HG02981 (cell line): ENCODE measurements at regions not wholly inside any gene's neighbourhood (a gene's known extent, or its start where the extent isn't known, plus 50 kb on each side); places are given as distances from the start of the nearest gene placed in this dataset.

Source experiments
- ATAC-seq: cut with Tn5 transposase; IDR thresholded peaks from one replicate; pipeline ENCODE4 v1.9.1; 2021; ENCODE audit warnings: mild to moderate bottlenecking, moderate library complexity; ENCODE audit not compliant: unreplicated experiment

DNA sequence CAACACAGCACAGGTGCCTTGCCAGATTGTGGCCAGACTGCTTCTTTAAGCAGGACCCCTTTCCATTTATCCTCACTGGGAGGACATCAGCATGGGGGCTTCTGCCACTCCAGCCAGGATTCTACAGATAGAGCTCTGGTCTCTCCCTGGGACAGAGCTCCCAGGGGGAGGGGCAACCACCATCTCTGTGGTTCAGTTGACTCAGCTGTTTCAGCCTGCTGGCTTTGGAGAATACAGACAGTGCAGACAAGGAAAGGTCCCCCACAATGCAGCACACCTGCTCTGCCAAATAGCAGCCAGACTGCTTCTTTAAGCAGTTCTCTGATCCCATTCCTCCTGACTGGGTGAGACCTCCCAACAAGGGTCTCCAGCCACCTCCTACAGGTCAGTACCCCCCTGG lies 132.8 kb downstream of the OR2K2 start:
- no peak for ATAC-seq

DNA sequence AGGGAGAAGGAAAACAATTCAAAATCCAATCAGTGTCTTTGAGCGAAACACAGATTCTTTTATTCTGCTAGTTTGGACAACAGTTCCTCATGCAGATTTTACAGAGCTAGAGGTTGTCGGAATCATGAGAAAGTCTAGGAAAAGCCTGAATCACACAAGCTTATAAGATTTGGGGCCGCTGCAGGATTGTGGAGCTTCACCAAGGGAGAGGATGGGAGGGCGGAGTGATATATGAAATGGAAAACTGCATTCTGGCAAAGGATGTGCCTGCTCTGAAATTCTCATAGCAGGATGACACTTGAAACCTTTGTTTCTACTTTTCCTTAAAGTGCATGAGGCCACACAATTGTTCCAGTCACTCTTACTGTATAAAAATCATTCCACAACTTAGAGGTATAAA lies 134.3 kb downstream of the OR2K2 start:
- no peak for ATAC-seq

DNA sequence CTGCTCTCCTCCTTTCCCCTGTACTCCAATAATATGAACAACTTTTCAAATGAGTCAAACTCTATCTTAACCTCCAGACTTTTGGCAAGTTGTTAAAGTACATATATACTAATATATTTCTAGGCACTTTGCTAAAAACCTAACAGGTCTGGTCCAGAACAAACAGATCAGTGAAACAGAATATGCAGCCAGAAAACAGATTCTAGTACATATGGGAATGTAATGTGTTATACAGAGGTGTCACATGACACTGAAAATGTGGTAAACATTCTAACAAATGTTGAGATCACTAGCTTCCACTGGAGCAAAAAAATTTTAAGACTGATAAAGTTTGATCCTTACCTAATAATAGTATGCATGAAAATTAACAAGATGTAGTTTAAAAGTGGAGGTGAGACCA lies 136.9 kb downstream of the OR2K2 start:
- no peak for ATAC-seq

DNA sequence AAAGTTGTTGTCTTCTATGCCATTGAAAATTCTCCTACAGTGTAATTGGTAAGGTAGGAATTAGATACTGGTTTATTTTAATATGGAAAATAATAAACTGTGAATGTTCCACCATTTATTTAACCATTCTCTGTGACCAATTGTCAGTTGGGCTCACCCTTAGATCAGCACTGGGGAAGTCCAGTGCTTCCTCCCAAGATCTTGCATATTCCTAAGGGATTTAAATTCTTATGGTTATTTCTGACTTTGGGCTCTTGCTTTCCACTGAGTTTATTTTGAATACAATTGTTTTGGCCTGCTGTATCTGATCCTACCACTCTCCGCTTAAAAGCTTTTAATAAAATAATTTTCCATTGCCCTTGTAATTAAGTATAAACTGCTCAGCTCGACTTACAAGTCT lies 137.4 kb downstream of the OR2K2 start:
- no peak for ATAC-seq

DNA sequence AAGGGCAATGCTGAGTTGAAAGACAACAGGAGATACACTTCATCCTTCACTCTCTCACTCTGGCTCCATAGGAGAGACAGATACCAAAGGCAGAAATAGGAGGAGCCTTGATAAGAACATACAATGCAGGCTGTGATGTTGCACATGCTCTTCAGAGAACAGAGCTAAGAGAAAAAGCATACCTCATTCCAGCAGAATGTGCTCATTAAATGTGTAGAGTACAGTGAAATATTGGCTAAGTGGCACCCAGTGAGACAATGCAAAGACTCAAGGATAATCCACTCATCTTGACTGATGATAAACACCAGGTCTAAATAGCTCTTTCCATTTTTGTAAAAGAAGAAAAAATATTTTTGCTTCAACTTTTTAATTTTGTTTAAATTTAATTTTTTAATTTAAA lies 139.7 kb downstream of the OR2K2 start:
- ATAC-seq: no peak

DNA sequence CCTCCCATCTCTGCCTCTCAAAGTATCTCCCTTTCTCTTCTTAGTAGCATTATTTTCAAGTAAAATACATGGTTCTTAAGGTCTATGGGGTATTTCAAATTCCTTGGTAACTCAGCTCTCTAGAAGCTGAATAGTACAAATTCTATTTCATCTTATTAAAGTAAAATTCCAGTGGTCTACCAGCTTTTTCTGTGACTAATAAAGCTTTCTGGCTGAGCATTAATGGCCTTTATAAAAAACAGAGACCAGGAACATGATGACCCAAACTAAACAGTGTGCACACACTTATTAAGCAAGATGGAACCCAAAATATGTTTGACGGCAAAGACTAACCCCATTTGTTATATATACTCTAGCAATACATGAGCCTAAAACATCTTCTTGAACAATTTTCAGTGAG lies 142.6 kb downstream of the OR2K2 start:
- ATAC-seq: no peak

DNA sequence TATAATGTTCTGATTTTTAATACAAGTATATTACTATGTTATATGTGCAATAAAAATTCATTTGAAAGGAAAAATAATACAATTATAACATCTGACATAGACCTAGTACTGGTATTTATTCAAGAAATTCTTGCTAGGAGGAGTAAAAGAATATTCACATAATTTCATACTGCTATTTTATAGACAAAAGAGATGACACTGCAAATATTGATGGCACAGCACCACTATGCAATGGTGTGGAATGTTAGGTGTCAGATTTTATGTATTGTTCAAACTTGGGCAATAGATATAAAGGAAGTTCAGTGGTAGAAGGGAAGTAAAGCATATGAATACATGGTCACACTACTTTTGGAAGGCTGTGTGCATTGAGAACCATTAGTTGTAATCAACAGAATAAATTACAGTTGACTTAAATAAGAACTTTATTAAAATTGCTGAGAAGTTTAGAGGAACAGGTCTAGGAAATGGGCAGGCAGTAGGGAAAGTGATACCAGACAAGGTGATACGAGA lies 143.9 kb downstream of the OR2K2 start:
- ATAC-seq: no peak

DNA sequence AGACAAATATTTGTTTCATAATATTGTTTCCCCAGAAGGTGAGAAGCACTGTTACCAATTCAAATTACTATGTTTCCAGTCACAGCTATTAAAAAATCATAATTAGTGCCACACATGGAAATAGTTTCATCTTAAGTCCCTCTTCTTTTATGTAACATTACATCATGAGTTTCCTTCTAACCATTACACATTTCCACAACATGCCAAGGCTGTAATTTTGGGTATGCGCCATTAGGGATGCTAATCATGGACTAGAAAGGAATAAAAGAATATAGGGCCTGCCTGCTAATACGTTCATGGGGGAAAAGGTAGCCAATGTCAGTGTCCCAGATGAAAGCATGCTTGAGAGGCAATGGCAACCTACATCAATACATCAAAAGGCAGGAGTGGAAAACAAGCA lies 142.5 kb upstream of the LPAR1 start:
- no peak for ATAC-seq

DNA sequence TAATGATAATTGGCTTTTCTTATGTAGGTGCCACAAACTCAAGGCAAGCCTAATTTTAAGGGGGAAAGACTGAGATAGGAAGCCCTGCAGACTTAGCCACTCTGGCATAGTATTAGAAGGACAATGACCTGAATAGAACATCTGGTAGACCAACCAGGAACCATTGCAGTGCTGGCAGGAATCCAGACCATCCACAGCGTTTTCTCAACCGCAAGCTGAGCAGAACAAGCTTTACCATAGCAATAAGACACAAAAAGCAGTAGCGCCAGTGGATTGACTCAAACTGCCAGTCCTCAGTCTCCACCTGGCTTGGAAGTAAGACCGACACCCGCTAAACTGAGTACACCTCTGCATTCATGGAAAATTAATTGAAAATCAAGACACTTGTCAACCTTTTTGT lies 141.3 kb upstream of the LPAR1 start:
- peak; percentile 56 for ATAC-seq

DNA sequence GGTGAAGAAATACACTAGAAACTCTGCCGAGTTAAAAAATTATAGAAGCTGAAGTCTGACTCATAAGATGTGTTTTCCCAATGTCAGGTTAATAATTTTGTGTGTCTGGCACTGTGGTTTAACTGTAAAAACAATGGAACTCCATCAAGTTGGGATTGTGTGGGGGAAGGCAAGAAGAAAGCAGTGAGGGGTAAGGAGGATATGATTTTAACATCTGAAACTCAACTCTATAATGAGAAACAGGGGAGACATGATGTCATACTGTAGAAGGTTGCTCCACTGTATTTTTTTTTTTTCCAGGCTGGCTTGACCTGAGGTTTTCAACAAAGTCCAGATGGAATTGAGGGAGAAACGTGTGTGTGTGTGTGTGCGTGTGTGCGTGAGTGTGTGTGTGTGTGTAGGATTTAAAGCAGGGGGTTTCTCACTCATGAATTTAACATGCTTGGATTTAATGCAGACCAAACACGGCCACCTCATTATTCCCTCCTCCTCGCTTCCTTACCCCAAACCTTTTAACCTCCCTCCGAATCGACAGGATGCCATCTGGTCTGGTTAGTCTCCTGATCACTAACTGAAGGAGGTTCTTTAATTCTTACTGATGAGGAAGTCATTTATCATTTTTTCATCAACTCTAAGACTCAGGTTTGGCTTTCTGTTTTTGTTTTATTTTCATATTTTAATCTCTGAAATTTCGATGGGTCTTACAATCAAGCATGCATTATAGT lies 140.2 kb upstream of the LPAR1 start:
- no peak for ATAC-seq

DNA sequence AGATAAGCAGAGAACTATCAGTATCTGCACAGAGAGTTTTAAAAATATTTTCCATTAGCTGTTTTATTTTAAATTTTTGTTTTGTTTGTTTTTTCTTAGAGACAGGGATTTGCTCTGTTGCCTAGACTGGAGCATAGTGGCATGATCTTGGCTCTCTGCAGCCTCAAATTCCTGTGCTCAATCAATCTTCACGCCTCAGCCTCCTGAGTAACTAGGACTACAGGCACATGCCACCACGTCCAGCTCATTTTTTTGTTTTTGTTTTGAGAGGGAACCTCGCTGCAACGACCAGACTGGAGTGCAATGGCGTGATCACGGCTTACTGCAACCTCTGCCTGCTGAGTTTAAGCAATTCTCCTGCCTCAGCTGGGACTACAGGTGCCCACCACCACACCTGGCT lies 138.2 kb upstream of the LPAR1 start:
- ATAC-seq: no peak

DNA sequence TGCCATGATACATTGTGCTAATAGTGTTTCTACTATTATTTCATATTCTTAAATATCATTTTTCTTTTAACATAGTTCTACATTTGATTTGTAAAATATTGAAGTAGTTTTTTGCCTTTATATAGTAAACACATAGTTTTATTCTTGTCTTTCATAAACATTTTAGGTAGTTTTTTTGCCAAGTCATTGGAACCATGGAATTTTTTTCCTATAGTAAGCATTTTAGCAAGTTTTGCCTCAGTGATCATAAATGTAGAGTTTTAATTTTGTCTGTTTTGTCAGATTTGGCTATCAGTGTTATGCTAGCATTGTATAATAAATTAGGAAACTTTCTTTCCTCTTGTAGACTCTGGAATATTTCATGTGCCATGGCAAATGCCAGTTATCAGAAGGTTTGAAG lies 137.1 kb upstream of the LPAR1 start:
- no peak for ATAC-seq

DNA sequence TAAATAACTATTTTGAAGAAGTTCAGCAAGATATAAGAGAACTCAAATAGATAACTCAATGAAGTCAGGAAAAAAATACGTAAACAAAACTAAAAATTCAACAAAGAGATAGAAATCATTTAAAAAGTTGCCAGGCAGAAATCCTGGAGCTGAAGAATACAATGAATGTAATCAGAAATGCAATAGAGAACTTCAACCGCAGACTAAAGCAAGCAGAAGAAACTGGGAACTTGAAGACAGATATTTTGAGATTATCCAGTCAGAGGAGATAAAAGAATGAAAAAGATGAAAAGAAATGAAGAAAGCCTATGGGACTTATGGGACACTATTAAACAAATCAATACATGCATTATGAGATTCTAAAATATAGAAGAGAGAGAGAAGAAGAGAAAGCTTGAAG lies 129.1 kb upstream of the LPAR1 start:
- ATAC-seq: no peak

DNA sequence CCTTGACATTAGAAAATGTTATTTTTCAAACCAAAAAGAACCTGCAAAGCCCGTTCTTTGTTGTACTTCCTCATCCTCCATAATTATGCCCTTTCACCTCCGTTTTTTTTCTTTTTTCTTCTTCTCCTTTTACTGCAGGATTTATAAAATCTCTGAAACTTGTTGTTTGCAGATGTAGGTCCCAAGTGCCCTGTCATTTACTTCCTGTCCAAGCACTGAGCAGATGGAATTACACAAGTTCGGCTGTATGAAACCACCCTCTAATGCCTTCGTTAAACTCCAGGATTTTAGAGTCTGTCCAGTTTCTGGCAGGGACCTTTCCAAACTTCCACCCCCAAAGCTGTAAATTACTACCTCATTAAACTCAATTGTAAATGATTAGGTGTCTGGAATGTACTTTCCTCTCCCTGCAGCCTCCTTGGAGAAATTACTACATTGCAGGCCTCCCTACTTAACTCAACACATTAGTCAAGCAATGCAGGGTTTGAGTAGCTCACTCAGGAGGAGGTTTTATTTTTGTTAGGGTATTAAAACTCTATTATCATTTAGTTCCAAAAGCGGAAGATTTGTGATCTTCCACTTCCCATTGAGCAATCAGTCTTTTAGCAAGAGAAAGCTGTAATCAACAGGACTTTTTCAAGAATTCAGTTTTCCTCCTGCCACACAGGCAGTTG lies 125.6 kb upstream of the LPAR1 start:
- no peak for ATAC-seq

DNA sequence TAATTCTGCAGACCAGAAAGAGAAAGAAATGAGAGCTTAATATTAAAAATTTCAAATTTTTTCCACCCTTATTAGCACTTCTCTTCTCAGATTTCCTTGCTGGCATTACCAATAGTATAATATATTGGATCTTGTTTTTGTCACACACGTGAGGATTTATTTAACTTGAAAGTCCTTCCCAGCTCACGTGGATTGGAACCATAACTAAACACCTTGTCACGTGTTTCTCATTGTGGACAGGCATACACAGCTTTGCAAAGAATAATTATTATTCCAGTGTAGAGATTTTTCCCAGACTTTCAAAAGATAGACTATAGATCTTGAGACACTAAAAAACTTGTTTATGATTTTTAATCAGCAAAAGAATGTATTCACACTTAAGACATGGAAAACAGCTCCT lies 123.8 kb upstream of the LPAR1 start:
- ATAC-seq: no peak

DNA sequence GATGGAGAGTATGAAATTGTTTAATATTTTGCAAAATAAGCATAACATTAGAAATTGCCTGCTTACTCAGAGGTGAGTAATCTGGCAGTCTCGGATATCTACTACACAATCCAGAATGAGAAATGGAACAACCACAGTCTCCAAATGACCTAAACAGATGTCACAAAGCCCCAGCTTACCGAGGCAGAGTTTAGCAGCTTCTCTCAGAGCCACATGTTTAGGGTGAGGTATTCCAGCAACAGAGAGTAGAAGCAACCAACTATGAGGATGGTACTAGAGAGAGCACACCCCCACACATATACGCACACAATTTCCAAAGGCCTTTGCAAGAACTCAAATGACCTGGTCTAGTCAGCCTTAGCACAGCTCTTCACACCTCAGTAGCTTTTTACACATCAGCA lies 122.7 kb upstream of the LPAR1 start:
- no peak for ATAC-seq

DNA sequence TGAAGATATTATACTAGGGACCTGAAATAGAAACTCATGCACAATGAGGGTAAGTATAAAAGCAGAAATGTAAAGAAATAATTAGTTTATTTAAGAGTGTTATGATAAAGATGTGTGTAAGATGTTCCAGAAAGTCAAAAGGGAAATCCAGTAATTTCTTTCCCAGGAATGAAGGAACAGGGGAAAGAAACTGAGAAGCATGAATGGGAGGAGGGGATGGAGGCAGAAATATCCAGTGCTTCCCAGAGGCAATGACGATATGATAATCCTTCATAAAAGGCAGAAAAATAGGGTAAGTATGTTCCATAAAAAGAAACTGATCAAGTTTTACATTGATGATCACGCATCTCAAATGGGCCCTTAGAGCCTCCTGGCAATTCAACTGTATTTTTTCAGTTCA lies 120.7 kb upstream of the LPAR1 start:
- no peak for ATAC-seq

DNA sequence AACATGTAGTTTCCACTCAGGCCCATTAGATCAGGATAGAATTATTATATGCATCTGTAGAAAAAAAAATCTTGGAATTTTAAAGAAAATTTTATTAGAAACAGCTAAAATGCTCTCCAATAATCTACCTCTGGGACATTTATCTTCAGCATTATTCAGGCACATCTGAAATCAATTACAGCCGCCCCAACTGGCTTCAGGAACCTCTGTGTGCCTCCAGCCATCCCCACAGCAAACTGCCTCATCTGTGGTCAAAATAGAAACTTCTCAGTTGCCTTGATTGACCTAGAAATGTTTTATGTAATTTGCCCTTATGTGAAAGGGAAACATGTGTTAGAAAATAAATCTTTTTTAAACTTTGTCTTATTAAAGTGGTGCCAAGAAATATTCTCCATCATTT lies 120.1 kb upstream of the LPAR1 start:
- no peak for ATAC-seq

DNA sequence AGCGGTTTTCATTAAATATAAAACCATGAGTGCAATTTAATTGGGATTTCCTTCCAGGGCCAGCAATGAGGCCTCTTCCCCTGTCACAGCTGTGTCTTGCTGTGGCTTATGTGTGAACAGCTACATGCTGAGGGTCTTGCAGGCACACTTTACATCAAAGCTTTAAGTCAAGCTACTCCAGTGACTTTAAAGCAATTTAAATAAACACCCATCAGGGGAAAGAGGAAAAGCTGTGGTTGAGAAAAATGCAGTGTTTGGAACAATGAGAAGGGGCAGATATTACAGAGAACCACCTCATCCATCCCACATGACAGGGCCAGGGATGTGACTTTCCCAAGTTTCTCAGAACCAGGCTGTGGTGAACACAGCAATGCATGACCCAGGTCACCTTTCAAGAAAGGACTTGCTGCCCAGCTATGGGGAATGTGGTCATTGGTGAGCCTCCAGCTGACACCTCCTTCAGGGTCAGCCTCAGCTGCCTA lies 115.9 kb upstream of the LPAR1 start:
- no peak for ATAC-seq

DNA sequence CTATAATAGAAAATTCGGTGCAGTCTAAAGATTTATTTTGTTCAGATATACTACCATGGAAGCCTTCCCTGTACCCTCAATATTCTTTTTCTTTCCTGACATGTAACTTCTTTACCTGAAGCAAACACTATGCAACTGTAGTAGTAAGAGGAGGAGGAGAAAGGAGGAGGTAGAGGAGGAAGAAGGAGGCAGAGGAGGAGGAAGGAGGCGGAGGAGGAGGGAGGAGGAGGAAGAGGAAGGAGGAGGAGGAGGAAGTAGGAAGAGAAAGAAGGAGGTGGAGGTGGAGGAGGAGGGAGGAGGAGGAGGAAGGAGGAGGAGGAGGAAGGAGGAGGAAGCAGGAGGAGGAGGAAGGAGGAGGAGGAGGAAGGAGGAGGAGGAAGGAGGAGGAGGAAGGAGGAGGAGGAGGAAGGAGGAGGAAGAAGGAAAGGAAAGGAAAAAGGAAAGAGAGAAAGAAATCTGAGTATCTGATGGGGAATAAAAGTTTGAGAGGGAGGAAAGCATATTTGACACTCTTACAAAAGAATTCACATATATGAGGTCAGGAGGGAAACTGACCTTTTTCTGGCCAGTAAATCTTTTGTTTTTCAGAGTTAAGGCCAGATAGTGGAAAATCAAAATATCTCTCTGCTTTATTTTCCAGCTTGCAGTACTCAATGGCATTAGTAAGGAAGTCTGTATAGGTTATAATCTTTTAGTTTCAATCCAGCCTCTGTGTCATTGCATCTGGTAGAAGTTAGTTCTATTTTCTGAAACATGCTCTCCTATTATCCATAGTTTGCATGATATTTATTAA lies 114.5 kb upstream of the LPAR1 start:
- ATAC-seq: no peak

DNA sequence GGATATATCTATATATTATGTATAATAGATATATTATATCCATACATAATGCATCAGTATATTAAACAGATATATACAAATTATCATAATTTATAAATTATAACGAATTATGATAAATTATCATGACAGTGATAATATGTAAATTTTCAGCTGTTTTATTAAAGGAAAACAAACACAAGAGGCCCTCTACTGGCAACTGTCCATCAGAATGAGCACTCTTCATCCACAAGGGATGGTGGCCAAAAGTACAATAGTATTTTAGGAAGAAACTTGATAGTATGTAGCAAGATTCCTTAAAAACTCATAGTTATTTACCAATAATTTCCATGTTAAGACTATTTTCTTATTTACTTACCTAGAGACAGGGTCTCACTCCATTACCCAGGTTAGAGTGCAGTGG lies 113.3 kb upstream of the LPAR1 start:
- ATAC-seq: no peak

DNA sequence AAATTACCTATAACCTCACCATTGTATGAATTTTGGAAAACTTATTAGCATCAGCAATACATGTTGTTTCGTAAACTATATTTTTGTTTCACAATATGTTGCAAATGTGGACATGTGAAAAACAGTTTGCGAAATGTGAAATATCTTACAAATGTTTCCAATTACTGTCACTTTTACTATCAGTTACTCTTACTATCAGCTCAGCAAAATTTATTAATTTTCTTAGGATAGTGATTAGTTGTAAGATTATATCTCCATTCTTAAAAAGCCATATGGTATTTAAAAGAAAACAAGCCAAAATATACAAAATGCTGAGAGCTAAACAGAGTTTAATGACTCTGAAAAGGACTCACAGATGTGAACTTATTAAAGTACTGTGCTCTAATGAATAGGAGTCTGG lies 111.9 kb upstream of the LPAR1 start:
- ATAC-seq: no peak
